GM13976 (cell line): ENCODE measurements at regions not wholly inside any gene's neighbourhood (a gene's known extent, or its start where the extent isn't known, plus 50 kb on each side); places are given as distances from the start of the nearest gene placed in this dataset.

Experiments used
- DNase-seq: peaks from one replicate; pipeline ENCODE4 v3.0.0; 2012; ENCODE audit warnings: low spot score
- in situ Hi-C: fragments of 300-500 bp; cut with MboI; formaldehyde crosslinking; loops from one replicate; pipeline ENCODE4 v1.12.0; 2022; ENCODE audit warnings: low sequenced_read_pairs, mixed read lengths, inconsistent platforms; ENCODE audit not compliant: unreplicated experiment
- TF ChIP-seq, protein P1 (sequence below): IDR thresholded peaks from 2 replicates; pipeline ENCODE4 v1.5.1; 2012; ENCODE audit warnings: borderline replicate concordance, mild to moderate bottlenecking; ENCODE audit not compliant: insufficient read depth; ENCODE audit errors: extremely low read depth, missing control alignments, control extremely low read depth

DNA sequence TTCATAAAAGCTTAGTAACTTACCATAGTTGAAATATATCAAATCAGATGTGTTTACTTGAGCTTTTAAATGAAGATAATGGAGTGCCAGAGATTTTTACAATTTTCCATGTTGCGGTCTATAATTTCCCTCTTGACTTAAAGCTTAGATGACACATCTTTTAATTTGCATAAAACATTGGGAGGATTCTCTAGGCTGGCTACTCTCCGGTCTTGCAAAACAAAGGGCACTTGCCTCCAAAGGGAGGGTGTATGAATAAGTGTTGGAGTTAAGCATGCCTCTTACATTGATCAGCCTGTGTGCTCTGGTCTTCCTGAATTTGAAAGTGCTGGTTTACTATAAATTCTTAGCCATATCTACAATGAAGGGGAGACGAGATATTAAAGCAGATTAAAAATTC is 336.4 kb upstream of the NAV3 start:
- DNase-seq, result no peak
- in situ Hi-C loops, result no loop called here
- TF ChIP-seq, protein P1, sequence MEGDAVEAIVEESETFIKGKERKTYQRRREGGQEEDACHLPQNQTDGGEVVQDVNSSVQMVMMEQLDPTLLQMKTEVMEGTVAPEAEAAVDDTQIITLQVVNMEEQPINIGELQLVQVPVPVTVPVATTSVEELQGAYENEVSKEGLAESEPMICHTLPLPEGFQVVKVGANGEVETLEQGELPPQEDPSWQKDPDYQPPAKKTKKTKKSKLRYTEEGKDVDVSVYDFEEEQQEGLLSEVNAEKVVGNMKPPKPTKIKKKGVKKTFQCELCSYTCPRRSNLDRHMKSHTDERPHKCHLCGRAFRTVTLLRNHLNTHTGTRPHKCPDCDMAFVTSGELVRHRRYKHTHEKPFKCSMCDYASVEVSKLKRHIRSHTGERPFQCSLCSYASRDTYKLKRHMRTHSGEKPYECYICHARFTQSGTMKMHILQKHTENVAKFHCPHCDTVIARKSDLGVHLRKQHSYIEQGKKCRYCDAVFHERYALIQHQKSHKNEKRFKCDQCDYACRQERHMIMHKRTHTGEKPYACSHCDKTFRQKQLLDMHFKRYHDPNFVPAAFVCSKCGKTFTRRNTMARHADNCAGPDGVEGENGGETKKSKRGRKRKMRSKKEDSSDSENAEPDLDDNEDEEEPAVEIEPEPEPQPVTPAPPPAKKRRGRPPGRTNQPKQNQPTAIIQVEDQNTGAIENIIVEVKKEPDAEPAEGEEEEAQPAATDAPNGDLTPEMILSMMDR, result no peak

DNA sequence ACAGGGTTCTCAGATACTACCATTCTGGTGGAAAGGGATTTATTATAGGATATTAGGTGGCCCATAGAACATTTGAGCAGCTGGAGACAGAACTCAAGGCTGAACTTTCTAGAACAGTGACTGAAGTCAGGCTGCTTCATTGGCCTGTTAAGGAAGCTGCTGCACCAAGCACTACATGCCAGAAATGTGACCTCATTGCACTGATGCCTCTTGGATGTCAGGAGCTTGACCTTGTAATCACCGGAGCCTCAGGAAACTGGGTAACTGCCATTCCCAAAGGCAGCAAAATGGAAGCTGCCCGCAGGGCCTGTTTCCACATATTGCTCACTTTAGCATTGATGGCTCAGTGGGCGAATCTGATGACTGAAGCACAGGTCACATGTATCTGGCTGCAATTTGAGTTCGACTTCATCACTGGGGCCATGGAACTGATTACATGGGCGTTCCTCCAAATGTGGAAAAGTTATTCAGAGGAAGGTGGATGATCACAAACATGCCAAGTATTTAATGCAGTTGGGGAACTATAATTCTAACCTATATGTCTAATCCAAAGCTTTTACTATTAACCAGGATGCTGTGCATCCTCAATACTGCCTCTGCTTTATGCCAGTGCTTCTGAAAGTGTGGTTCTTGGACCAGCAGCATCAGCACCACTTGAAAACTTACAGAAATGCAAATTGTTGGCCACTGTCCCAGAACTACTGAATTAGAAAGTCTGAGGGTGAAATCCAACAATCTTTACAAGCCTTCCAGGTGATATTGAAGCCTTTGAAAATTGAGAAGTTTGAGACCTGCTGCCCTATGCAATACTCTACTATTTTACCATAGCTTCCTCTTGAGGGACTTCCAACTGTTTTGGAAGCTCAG is 337.2 kb upstream of the NAV3 start:
- TF ChIP-seq, protein P1, result no peak
- no peak for DNase-seq
- in situ Hi-C loops, result no loop called here

DNA sequence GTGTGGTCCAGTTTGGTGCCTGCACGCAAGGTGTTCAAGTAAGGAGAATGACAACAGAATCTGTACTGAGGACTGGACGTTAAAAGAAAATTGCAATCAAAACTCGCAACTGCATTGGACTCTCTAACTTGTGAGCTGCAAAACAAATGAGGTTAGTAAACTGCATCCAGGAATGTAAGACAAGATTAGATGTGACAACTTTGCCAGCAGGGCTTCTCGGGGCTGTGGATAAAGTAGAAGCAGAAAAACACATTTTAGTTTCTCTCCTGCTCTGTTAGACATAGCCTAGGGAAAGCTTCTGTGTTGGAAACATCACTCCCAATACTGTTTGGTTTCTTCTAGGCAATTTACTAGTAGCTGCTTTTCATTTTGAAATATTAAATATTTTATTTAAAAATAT is 338.2 kb upstream of the NAV3 start:
- TF ChIP-seq, protein P1, result no peak
- DNase-seq, result no peak
- in situ Hi-C loops, result no loop called here

DNA sequence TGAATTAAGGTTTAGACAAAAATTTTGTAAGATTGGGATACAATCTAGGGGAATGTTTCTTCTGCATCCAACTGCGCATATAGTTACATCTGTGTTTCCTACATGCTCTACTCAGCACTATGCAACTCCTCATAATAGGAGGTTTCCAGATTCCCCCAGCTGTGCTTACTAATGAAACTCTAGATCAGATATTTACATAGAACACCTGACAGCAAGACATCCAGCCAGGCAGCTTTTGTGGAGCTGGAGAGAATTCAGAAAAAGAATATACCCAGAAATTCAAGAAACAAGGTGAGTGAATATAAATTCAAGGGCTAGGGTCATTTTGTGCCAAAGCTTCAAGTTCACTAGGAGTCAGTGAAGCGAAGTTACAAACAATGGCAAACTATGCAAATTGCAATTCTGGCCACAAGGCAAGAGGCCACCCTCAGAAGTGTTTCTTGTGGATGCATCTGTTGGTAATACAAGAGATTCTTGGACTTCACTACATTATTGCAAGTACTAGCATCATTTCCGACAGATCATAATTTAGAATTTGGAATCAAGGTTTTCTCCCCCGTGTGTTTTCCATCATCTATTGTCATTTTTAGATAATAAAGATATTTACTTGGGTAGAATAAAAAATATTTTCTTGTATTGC is 341.2 kb upstream of the NAV3 start:
- no peak for DNase-seq
- in situ Hi-C loops, result no loop called here
- TF ChIP-seq, protein P1, result no peak

DNA sequence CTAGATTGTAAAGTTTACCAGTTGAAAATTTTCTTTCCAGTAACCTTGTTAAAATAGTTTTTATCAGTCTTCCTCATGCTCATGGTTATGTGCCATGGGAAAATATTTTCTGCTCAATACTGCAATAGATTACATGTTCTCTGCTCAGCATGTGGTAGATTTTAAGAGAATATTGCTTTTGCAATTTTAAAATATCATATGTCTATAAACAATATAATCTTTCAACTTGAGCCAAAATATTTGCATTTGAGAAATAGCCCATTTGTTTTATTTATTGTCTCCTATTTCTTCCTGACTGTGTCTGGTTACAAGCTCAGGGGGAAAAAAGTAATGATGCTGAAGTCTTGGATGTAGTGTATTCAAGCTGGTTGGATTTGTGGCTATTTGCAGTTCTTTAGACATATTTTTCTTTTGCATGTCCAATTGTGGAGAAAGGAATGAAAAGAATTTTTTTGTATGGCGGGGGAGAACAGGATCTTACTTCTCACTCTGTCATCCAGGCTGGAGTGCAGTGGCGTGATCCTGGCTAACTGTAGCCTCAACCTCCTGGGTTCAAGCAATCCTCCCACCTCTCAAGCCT is 342.6 kb upstream of the NAV3 start:
- in situ Hi-C loops, result no loop called here
- TF ChIP-seq, protein P1, result no peak
- DNase-seq, result no peak

DNA sequence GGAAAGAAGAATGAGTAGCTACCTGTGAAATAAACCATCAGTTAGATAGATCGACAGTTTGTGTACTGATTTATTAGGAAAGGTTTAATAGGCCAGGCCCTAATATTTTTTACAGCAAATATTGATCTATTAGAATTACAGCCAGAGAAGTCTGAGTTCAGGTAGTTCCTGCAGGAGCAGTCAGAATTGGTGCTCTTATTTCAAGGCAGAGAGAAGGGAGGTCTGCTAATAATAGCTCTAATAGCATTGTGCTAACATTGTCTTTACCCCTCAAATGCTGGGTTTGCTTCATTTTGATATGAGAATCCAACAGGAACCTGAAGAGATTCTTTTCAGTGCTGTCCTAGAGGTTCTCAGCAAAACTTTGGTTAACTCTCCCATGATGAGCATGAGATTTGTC is 343.8 kb upstream of the NAV3 start:
- in situ Hi-C loops, result no loop called here
- no peak for DNase-seq
- TF ChIP-seq, protein P1, result no peak
